ENCODE measurements at regions not wholly inside any gene's neighbourhood (a gene's known extent, or its start where the extent isn't known, plus 50 kb on each side); places are given as distances from the start of the nearest gene placed in this dataset.

DNA sequence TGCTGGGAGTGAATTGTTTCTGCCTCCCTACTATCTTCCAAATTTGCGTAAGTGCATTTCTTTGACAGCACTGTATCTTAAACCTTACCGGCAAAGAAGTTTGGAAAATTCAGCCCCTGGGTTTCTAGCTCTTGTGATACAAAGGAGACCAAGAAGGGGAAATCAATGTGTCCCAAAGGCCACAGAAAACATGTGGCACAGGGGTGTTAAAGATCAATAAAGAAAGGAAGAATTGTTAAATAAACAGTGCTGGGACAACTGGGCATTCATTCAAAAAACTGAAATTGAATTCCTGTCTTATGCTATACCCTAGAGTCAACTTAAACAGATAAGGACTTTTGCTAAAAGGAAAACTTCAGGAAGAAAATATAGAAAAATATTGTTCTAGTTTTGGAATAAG is 328.1 kb downstream of the MAN2A1 start:
- TF ChIP-seq, protein P1, sequence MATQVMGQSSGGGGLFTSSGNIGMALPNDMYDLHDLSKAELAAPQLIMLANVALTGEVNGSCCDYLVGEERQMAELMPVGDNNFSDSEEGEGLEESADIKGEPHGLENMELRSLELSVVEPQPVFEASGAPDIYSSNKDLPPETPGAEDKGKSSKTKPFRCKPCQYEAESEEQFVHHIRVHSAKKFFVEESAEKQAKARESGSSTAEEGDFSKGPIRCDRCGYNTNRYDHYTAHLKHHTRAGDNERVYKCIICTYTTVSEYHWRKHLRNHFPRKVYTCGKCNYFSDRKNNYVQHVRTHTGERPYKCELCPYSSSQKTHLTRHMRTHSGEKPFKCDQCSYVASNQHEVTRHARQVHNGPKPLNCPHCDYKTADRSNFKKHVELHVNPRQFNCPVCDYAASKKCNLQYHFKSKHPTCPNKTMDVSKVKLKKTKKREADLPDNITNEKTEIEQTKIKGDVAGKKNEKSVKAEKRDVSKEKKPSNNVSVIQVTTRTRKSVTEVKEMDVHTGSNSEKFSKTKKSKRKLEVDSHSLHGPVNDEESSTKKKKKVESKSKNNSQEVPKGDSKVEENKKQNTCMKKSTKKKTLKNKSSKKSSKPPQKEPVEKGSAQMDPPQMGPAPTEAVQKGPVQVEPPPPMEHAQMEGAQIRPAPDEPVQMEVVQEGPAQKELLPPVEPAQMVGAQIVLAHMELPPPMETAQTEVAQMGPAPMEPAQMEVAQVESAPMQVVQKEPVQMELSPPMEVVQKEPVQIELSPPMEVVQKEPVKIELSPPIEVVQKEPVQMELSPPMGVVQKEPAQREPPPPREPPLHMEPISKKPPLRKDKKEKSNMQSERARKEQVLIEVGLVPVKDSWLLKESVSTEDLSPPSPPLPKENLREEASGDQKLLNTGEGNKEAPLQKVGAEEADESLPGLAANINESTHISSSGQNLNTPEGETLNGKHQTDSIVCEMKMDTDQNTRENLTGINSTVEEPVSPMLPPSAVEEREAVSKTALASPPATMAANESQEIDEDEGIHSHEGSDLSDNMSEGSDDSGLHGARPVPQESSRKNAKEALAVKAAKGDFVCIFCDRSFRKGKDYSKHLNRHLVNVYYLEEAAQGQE (IDR thresholded peaks at IDR 0.05; ENCODE audit: insufficient read depth in 1 of 2, low read depth in 2 of 2, low read length in 1 of 2), result no peak
- TF ChIP-seq, protein P2, sequence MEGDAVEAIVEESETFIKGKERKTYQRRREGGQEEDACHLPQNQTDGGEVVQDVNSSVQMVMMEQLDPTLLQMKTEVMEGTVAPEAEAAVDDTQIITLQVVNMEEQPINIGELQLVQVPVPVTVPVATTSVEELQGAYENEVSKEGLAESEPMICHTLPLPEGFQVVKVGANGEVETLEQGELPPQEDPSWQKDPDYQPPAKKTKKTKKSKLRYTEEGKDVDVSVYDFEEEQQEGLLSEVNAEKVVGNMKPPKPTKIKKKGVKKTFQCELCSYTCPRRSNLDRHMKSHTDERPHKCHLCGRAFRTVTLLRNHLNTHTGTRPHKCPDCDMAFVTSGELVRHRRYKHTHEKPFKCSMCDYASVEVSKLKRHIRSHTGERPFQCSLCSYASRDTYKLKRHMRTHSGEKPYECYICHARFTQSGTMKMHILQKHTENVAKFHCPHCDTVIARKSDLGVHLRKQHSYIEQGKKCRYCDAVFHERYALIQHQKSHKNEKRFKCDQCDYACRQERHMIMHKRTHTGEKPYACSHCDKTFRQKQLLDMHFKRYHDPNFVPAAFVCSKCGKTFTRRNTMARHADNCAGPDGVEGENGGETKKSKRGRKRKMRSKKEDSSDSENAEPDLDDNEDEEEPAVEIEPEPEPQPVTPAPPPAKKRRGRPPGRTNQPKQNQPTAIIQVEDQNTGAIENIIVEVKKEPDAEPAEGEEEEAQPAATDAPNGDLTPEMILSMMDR (IDR thresholded peaks at IDR 0.05), result no peak
- no peak for TF ChIP-seq POLR2AphosphoS5 (IDR thresholded peaks at IDR 0.05; ENCODE audit: low read depth, low read length)
- no peak for TF ChIP-seq TCF7L2 (IDR thresholded peaks at IDR 0.05; ENCODE audit: low read depth, low read length)
- TF ChIP-seq SIN3A (IDR thresholded peaks at IDR 0.05; ENCODE audit: borderline replicate concordance, insufficient read depth, low read depth, low read length), result no peak

Measured in Panc1 (cell line).